Panc1 (cell line): ENCODE measurements at regions not wholly inside any gene's neighbourhood (a gene's known extent, or its start where the extent isn't known, plus 50 kb on each side); places are given as distances from the start of the nearest gene placed in this dataset.

Experiments used
- CTCF ChIP-seq: fragments of 450-650 bp; IDR thresholded peaks from 2 replicates; pipeline ENCODE4 v1.5.1; 2017; ENCODE audit warnings: mild to moderate bottlenecking
- POLR2AphosphoS5 ChIP-seq: IDR thresholded peaks from 2 replicates; pipeline ENCODE4 v1.6.1; 2012; ENCODE audit warnings: mild to moderate bottlenecking, low read depth, low read length, moderate library complexity

- TF ChIP-seq CTCF (no peak), POLR2AphosphoS5 (no peak)
Measured at GRCh38 chr10:9450801-9451200, 1396.3 kb downstream of the GATA3 start.
